Liver (tissue), 8 donors: ENCODE measurements at regions not wholly inside any gene's neighbourhood (a gene's known extent, or its start where the extent isn't known, plus 50 kb on each side); places are given as distances from the start of the nearest gene placed in this dataset.

Source experiments
- DNase-seq: peaks from one replicate; pipeline ENCODE4 v3.0.0-alpha.2; 2017; ENCODE audit warnings: low spot score
- H3K27ac ChIP-seq, 2 donors: one replicate each; pipeline ENCODE4 v1.7.0; 2013; ENCODE audit warnings: inconsistent platforms in 2 of 2, low read length in 2 of 2, control low read depth in 1 of 2, low read depth in 1 of 2, mild to moderate bottlenecking in 1 of 2
- H3K27me3 ChIP-seq, 4 donors: one replicate each; pipeline versions ENCODE4 v1.6.1 to v1.7.0; 2013; ENCODE audit warnings: low read length in 3 of 4, inconsistent platforms in 1 of 4, mild to moderate bottlenecking in 1 of 4, moderate library complexity in 1 of 4; ENCODE audit not compliant: control insufficient read depth in 4 of 4, insufficient read depth in 4 of 4
- H3K36me3 ChIP-seq, 4 donors: one replicate each; pipeline versions ENCODE4 v1.6.1 to v1.7.0; 2013; ENCODE audit warnings: low read length in 3 of 4, mild to moderate bottlenecking in 3 of 4, low read depth in 1 of 4, moderate library complexity in 1 of 4; ENCODE audit not compliant: control insufficient read depth in 4 of 4, insufficient read depth in 3 of 4
- H3K4me1 ChIP-seq, 4 donors: one replicate each; pipeline versions ENCODE4 v1.6.1 to v1.7.0; 2013; ENCODE audit warnings: low read length in 3 of 4, mild to moderate bottlenecking in 3 of 4, moderate library complexity in 1 of 4; ENCODE audit not compliant: control insufficient read depth in 4 of 4, insufficient read depth in 4 of 4
- H3K4me3 ChIP-seq, 3 donors: one replicate each; pipeline versions ENCODE4 v1.6.1 to v1.7.0; 2013; ENCODE audit warnings: low read length in 3 of 3, control low read depth in 1 of 3, low read depth in 1 of 3, mild to moderate bottlenecking in 1 of 3
- H3K9ac ChIP-seq, 2 donors: one replicate each; pipeline ENCODE4 v1.7.0; 2013; ENCODE audit warnings: low read length in 2 of 2, mild to moderate bottlenecking in 2 of 2, moderate library complexity in 2 of 2, control low read depth in 1 of 2, low read depth in 1 of 2
- H3K9me3 ChIP-seq, 4 donors: one replicate each; pipeline versions ENCODE4 v1.6.1 to v1.7.0; 2013; ENCODE audit warnings: low read length in 3 of 4; ENCODE audit not compliant: control insufficient read depth in 4 of 4
- EGR1 ChIP-seq, 2 donors: IDR thresholded peaks; 2 replicates each; pipeline ENCODE4 v1.6.1; 2016 to 2018; ENCODE audit warnings: antibody characterized with exemption in 2 of 2, low read depth in 2 of 2
- FOXA1 ChIP-seq: IDR thresholded peaks from 2 replicates; pipeline ENCODE4 v1.6.1; 2016; ENCODE audit warnings: antibody characterized with exemption
- FOXA2 ChIP-seq: IDR thresholded peaks from 2 replicates; pipeline ENCODE4 v1.6.1; 2016; ENCODE audit warnings: antibody characterized with exemption
- GABPA ChIP-seq, 2 donors: IDR thresholded peaks in 1 of 2; conservative IDR thresholded peaks in 1 of 2; 2 replicates each; pipeline ENCODE4 v1.6.1; 2016; ENCODE audit warnings: antibody characterized with exemption in 2 of 2, mild to moderate bottlenecking in 1 of 2, moderate library complexity in 1 of 2
- HNF4A ChIP-seq, 2 donors: conservative IDR thresholded peaks; 2 replicates each; pipeline ENCODE4 v1.6.1; 2016; ENCODE audit warnings: antibody characterized with exemption in 2 of 2, mild to moderate bottlenecking in 2 of 2
- HNF4G ChIP-seq: IDR thresholded peaks from 2 replicates; pipeline ENCODE4 v1.6.1; 2016; ENCODE audit warnings: antibody characterized with exemption
- JUND ChIP-seq, 2 donors: IDR thresholded peaks; 2 replicates each; pipeline ENCODE4 v1.6.1; 2016; ENCODE audit warnings: antibody characterized with exemption in 2 of 2
- NR2F2 ChIP-seq: IDR thresholded peaks from 2 replicates; pipeline ENCODE4 v1.6.1; 2016; ENCODE audit warnings: antibody characterized with exemption
- RAD21 ChIP-seq, 2 donors: IDR thresholded peaks; 2 replicates each; pipeline ENCODE4 v1.6.1; 2016; ENCODE audit warnings: antibody characterized with exemption in 2 of 2, mild to moderate bottlenecking in 2 of 2
- RXRA ChIP-seq, 2 donors: IDR thresholded peaks; 2 replicates each; pipeline ENCODE4 v1.6.1; 2017 to 2018; ENCODE audit warnings: antibody characterized with exemption in 2 of 2, mild to moderate bottlenecking in 1 of 2
- SP1 ChIP-seq: IDR thresholded peaks from 2 replicates; pipeline ENCODE4 v1.6.1; 2018; ENCODE audit warnings: antibody characterized with exemption, mild to moderate bottlenecking
- TAF1 ChIP-seq: conservative IDR thresholded peaks from 2 replicates; pipeline ENCODE4 v1.6.1; 2016; ENCODE audit warnings: antibody characterized with exemption, mild to moderate bottlenecking
- WGBS: extraction: QIAGEN DNeasy Blood & Tissue Kit; methylation state at CpG from one replicate; pipeline ENCODE4 v1.1.7; 2013; 5-methylcytosine and 5-hydroxymethylcytosine counted together
- TF ChIP-seq, protein P1 (sequence below): fragments of 150-350 bp; IDR thresholded peaks from 2 replicates; pipeline ENCODE4 v1.5.1; 2017; ENCODE audit warnings: improper control_type of control experiment, low read depth, low read length; ENCODE audit not compliant: missing input control
- TF ChIP-seq, protein P2 (sequence below): IDR thresholded peaks from 2 replicates; pipeline ENCODE4 v1.6.1; 2016; ENCODE audit warnings: antibody characterized with exemption
- TF ChIP-seq, protein P3 (sequence below): IDR thresholded peaks from 2 replicates; pipeline ENCODE4 v1.6.1; 2016; ENCODE audit warnings: antibody characterized with exemption
- TF ChIP-seq, protein P4 (sequence below): IDR thresholded peaks from 2 replicates; pipeline ENCODE4 v1.6.1; 2016; ENCODE audit warnings: antibody characterized with exemption
- TF ChIP-seq, protein P5 (sequence below): IDR thresholded peaks from 2 replicates; pipeline ENCODE4 v1.6.1; 2016; ENCODE audit warnings: antibody characterized with exemption, mild to moderate bottlenecking
- donor health status: healthy.
- donor health status: healthy.
- donor health status: healthy.
- donor health status: healthy.
- donor health status: healthy.

DNA sequence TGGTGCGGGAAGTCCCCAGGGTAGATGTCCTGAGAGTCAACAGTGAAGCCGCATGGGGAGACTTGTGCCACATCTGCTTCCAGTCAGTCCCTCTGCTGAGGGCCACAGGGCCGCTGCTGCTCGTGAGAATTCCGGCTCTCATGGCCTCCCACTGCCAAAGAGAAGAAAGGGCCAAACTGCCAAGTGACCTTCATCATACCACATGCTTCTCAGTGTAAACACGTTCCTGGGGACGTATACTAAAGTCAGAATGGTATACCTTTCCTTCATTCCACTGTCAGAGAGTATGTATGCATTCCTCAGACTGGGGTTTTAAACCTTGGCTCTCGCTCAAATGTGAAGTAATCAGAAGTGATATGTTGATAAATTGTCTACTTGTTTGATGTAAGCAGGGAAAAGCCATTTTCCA is 52.8 kb upstream of the SEC61G start:
- H3K4me1 ChIP-seq, result peaks cover 5 to 17% (median 16%) of the 10 kb centered on the region in 4 donors
- H3K9ac ChIP-seq, result no peak overlapping the region
- H3K36me3 ChIP-seq, result no peaks in the 10 kb centered on the region
- no peak for DNase-seq
- no peak overlapping the region for H3K27ac ChIP-seq
- H3K4me3 ChIP-seq, result no peak overlapping the region
- no peaks in the 10 kb centered on the region for H3K27me3 ChIP-seq
- H3K9me3 ChIP-seq, result no peaks in the 10 kb centered on the region
- TF ChIP-seq HNF4G (no peak), RAD21 (IDR thresholded peaks at IDR 0.05) (no peak), SP1 (no peak), EGR1 (IDR thresholded peaks at IDR 0.05; ENCODE audit: low read depth in 2 of 2) (no peak), FOXA2 (no peak), FOXA1 (no peak), GABPA (IDR thresholded peaks at IDR 0.05 in 1 of 2, conservative IDR thresholded peaks at IDR 0.05 in 1 of 2) (no peak), RXRA (IDR thresholded peaks at IDR 0.05) (no peak), HNF4A (conservative IDR thresholded peaks at IDR 0.05) (no peak)
- TF ChIP-seq, protein P1, sequence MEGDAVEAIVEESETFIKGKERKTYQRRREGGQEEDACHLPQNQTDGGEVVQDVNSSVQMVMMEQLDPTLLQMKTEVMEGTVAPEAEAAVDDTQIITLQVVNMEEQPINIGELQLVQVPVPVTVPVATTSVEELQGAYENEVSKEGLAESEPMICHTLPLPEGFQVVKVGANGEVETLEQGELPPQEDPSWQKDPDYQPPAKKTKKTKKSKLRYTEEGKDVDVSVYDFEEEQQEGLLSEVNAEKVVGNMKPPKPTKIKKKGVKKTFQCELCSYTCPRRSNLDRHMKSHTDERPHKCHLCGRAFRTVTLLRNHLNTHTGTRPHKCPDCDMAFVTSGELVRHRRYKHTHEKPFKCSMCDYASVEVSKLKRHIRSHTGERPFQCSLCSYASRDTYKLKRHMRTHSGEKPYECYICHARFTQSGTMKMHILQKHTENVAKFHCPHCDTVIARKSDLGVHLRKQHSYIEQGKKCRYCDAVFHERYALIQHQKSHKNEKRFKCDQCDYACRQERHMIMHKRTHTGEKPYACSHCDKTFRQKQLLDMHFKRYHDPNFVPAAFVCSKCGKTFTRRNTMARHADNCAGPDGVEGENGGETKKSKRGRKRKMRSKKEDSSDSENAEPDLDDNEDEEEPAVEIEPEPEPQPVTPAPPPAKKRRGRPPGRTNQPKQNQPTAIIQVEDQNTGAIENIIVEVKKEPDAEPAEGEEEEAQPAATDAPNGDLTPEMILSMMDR, result no peak
- TF ChIP-seq, protein P2, sequence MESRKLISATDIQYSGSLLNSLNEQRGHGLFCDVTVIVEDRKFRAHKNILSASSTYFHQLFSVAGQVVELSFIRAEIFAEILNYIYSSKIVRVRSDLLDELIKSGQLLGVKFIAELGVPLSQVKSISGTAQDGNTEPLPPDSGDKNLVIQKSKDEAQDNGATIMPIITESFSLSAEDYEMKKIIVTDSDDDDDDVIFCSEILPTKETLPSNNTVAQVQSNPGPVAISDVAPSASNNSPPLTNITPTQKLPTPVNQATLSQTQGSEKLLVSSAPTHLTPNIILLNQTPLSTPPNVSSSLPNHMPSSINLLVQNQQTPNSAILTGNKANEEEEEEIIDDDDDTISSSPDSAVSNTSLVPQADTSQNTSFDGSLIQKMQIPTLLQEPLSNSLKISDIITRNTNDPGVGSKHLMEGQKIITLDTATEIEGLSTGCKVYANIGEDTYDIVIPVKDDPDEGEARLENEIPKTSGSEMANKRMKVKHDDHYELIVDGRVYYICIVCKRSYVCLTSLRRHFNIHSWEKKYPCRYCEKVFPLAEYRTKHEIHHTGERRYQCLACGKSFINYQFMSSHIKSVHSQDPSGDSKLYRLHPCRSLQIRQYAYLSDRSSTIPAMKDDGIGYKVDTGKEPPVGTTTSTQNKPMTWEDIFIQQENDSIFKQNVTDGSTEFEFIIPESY, result no peak
- WGBS, result 75% methylated on average over 8 of the region's 8 CpGs

DNA sequence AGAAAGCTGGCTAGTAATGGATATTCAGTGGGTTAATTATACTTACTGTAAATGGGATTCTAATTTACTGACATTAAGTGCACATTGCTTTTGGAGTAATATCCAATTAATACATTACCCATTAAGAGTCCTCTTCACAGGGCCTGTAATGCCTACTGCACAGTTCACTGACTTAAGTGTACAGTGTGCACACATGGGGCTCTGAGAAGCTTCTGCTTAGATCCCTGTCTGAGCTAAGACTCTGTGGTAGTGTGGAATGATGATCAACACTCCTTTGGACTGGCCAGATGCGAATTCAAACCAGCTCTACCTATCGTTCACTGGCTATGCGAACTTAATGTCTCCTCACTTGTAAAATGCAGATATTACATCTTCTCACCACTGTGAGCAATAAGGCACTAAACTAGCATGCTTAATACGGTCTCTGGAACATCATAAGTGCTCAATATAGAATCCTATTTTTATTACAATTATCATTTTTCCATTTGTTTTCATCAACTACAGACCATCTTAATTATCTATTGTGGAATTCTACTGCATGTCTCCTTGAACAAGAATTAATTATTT is 53.8 kb upstream of the SEC61G start:
- no peak overlapping the region for H3K4me3 ChIP-seq
- no peak for TF ChIP-seq HNF4A (conservative IDR thresholded peaks at IDR 0.05)
- TF ChIP-seq, protein P1, result no peak
- TF ChIP-seq JUND (IDR thresholded peaks at IDR 0.05), result no peak
- TF ChIP-seq FOXA2, result no peak
- no peak for TF ChIP-seq HNF4G
- TF ChIP-seq, protein P2, result no peak
- TF ChIP-seq EGR1 (IDR thresholded peaks at IDR 0.05; ENCODE audit: low read depth in 2 of 2), result no peak
- TF ChIP-seq, protein P3, sequence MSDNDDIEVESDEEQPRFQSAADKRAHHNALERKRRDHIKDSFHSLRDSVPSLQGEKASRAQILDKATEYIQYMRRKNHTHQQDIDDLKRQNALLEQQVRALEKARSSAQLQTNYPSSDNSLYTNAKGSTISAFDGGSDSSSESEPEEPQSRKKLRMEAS, result no peak
- TF ChIP-seq RAD21 (IDR thresholded peaks at IDR 0.05), result no peak
- TF ChIP-seq RXRA (IDR thresholded peaks at IDR 0.05), result no peak
- no peak for TF ChIP-seq TAF1
- TF ChIP-seq, protein P4, sequence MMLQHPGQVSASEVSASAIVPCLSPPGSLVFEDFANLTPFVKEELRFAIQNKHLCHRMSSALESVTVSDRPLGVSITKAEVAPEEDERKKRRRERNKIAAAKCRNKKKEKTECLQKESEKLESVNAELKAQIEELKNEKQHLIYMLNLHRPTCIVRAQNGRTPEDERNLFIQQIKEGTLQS, result no peak
- no peak for TF ChIP-seq FOXA1
- TF ChIP-seq, protein P5, sequence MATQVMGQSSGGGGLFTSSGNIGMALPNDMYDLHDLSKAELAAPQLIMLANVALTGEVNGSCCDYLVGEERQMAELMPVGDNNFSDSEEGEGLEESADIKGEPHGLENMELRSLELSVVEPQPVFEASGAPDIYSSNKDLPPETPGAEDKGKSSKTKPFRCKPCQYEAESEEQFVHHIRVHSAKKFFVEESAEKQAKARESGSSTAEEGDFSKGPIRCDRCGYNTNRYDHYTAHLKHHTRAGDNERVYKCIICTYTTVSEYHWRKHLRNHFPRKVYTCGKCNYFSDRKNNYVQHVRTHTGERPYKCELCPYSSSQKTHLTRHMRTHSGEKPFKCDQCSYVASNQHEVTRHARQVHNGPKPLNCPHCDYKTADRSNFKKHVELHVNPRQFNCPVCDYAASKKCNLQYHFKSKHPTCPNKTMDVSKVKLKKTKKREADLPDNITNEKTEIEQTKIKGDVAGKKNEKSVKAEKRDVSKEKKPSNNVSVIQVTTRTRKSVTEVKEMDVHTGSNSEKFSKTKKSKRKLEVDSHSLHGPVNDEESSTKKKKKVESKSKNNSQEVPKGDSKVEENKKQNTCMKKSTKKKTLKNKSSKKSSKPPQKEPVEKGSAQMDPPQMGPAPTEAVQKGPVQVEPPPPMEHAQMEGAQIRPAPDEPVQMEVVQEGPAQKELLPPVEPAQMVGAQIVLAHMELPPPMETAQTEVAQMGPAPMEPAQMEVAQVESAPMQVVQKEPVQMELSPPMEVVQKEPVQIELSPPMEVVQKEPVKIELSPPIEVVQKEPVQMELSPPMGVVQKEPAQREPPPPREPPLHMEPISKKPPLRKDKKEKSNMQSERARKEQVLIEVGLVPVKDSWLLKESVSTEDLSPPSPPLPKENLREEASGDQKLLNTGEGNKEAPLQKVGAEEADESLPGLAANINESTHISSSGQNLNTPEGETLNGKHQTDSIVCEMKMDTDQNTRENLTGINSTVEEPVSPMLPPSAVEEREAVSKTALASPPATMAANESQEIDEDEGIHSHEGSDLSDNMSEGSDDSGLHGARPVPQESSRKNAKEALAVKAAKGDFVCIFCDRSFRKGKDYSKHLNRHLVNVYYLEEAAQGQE, result no peak
- TF ChIP-seq NR2F2, result no peak
- no peak overlapping the region for H3K9ac ChIP-seq
- H3K27me3 ChIP-seq, result no peaks in the 10 kb centered on the region
- no peaks in the 10 kb centered on the region for H3K9me3 ChIP-seq
- no peak for DNase-seq
- no peaks in the 10 kb centered on the region for H3K36me3 ChIP-seq
- no peak overlapping the region for H3K27ac ChIP-seq
- H3K4me1 ChIP-seq, result peaks cover 5 to 17% (median 16%) of the 10 kb centered on the region in 4 donors
- 94% methylated on average over 4 of the region's 4 CpGs for WGBS
